GM18508 (cell line): ENCODE measurements at regions not wholly inside any gene's neighbourhood (a gene's known extent, or its start where the extent isn't known, plus 50 kb on each side); places are given as distances from the start of the nearest gene placed in this dataset.

Experiments used
- ATAC-seq: cut with Tn5 transposase; IDR thresholded peaks from one replicate; pipeline ENCODE4 v1.9.1; 2021; ENCODE audit warnings: moderate number of reproducible peaks; ENCODE audit not compliant: insufficient read depth, unreplicated experiment

- ATAC-seq, result no peak
These were observed 333.6 kb downstream of the PIK3R1 start for GRCh38 chr5:68548959-68549676.

GRCh38 chr5:68550015-68550414, 334.5 kb downstream of the PIK3R1 start:
- no peak for ATAC-seq

GRCh38 chr5:68551436-68551835, 335.9 kb downstream of the PIK3R1 start:
- no peak for ATAC-seq

- no peak for ATAC-seq
These were observed 339.2 kb downstream of the PIK3R1 start for GRCh38 chr5:68554571-68555279.

GRCh38 chr5:68555907-68556681, 340.5 kb downstream of the PIK3R1 start:
- ATAC-seq, result no peak

GRCh38 chr5:68557162-68557936, 341.8 kb downstream of the PIK3R1 start:
- no peak for ATAC-seq

GRCh38 chr5:68562308-68562707, 346.8 kb downstream of the PIK3R1 start:
- no peak for ATAC-seq

- no peak for ATAC-seq
These were observed 349.9 kb downstream of the PIK3R1 start for GRCh38 chr5:68565427-68565826.

- no peak for ATAC-seq
These were observed 361.2 kb downstream of the PIK3R1 start for GRCh38 chr5:68576805-68577204.

- ATAC-seq, result no peak
These were observed 366.7 kb downstream of the PIK3R1 start for GRCh38 chr5:68582284-68582683.

GRCh38 chr5:68587171-68587570, 371.6 kb downstream of the PIK3R1 start:
- ATAC-seq, result no peak

GRCh38 chr5:68591850-68592249, 376.3 kb downstream of the PIK3R1 start:
- ATAC-seq, result no peak

GRCh38 chr5:68592351-68592750, 376.8 kb downstream of the PIK3R1 start:
- ATAC-seq, result no peak

- ATAC-seq, result no peak
These were observed 377.7 kb downstream of the PIK3R1 start for GRCh38 chr5:68593211-68593671.

- ATAC-seq, result no peak
These were observed 397.4 kb downstream of the PIK3R1 start for GRCh38 chr5:68612972-68613371.

GRCh38 chr5:68618501-68618900, 402.9 kb downstream of the PIK3R1 start:
- no peak for ATAC-seq

GRCh38 chr5:68627001-68627400, 411.4 kb downstream of the PIK3R1 start:
- no peak for ATAC-seq

GRCh38 chr5:68628082-68628814, 412.7 kb downstream of the PIK3R1 start:
- ATAC-seq, result no peak

GRCh38 chr5:68630354-68630753, 414.8 kb downstream of the PIK3R1 start:
- ATAC-seq, result no peak

GRCh38 chr5:68631884-68632283, 416.3 kb downstream of the PIK3R1 start:
- no peak for ATAC-seq
